Colonic mucosa (tissue), 4 donors: ENCODE measurements at regions not wholly inside any gene's neighbourhood (a gene's known extent, or its start where the extent isn't known, plus 50 kb on each side); places are given as distances from the start of the nearest gene placed in this dataset.

Source experiments
- DNase-seq: peaks from one replicate; pipeline ENCODE4 v3.0.0-alpha.2; 2020
- H3K27ac ChIP-seq: fragments of 200-600 bp; one replicate; pipeline ENCODE4 v1.8.0; 2021
- H3K27me3 ChIP-seq: fragments of 200-600 bp; one replicate; pipeline ENCODE4 v1.8.0; 2021
- H3K36me3 ChIP-seq: fragments of 200-600 bp; one replicate; pipeline ENCODE4 v1.8.0; 2021
- H3K4me1 ChIP-seq: fragments of 200-600 bp; one replicate; pipeline ENCODE4 v1.8.0; 2021; ENCODE audit warnings: mild to moderate bottlenecking
- H3K4me3 ChIP-seq: fragments of 200-600 bp; one replicate; pipeline ENCODE4 v1.8.0; 2021
- H3K9ac ChIP-seq, 2 donors: one replicate each; pipeline ENCODE4 v1.7.0; 2013; ENCODE audit warnings: control low read depth in 2 of 2, low read depth in 2 of 2, low read length in 2 of 2
- H3K9me3 ChIP-seq: fragments of 200-600 bp; one replicate; pipeline ENCODE4 v1.8.0; 2021
- CTCF ChIP-seq: fragments of 200-600 bp; IDR thresholded peaks from one replicate; pipeline ENCODE4 v1.8.0; 2022; ENCODE audit warnings: antibody characterized with exemption, mild to moderate bottlenecking
- intact Hi-C: fragments of 100-400 bp; cut with DNase I; formaldehyde crosslinking; loops from one replicate; pipeline ENCODE4 v1.14.1; 2022
- donor health status: healthy.
- donor health status: DM: no; HTN: no; CAD: no.
- donor health status: DM: no; HTN: no; CAD: no.

- H3K9ac ChIP-seq, result no peak overlapping the region
- no peak for TF ChIP-seq CTCF
- no peak for DNase-seq
- H3K4me1 ChIP-seq, result no peaks in the 10 kb centered on the region
- no peaks in the 10 kb centered on the region for H3K9me3 ChIP-seq
- intact Hi-C loops, result loop anchor here (5.0 kb wide), 1 partner anchor 648 kb away; no protein-coding TSS in a partner anchor
- no peaks in the 10 kb centered on the region for H3K27me3 ChIP-seq
- no peak overlapping the region for H3K27ac ChIP-seq
- H3K36me3 ChIP-seq, result no peaks in the 10 kb centered on the region
- no peak overlapping the region for H3K4me3 ChIP-seq
Measured at GRCh38 chr2:16284941-16285625, 344.7 kb downstream of the MYCN start.

- H3K4me3 ChIP-seq, result no peak overlapping the region
- H3K36me3 ChIP-seq, result no peaks in the 10 kb centered on the region
- DNase-seq, result no peak
- no peaks in the 10 kb centered on the region for H3K9me3 ChIP-seq
- H3K4me1 ChIP-seq, result no peaks in the 10 kb centered on the region
- intact Hi-C loops, result loop anchor here (2.0 kb wide), 1 partner anchor 344 kb away; no protein-coding TSS in a partner anchor
- H3K27ac ChIP-seq, result no peak overlapping the region
- H3K27me3 ChIP-seq, result no peaks in the 10 kb centered on the region
- TF ChIP-seq CTCF, result no peak
- no peak overlapping the region for H3K9ac ChIP-seq
Measured at GRCh38 chr2:16283071-16283850, 342.9 kb downstream of the MYCN start.

- DNase-seq, result no peak
- H3K27ac ChIP-seq, result no peak overlapping the region
- no peaks in the 10 kb centered on the region for H3K27me3 ChIP-seq
- intact Hi-C loops, result loop anchor here (2.0 kb wide), 1 partner anchor 344 kb away; no protein-coding TSS in a partner anchor
- H3K4me3 ChIP-seq, result no peak overlapping the region
- TF ChIP-seq CTCF, result no peak
- no peak overlapping the region for H3K9ac ChIP-seq
- no peaks in the 10 kb centered on the region for H3K36me3 ChIP-seq
- no peaks in the 10 kb centered on the region for H3K4me1 ChIP-seq
- H3K9me3 ChIP-seq, result no peaks in the 10 kb centered on the region
Measured at GRCh38 chr2:16282511-16282910, 342.2 kb downstream of the MYCN start.

GRCh38 chr2:16281451-16282335 is 341.3 kb downstream of the MYCN start:
- Histone ChIP-seq H3K36me3 (no peaks in the 10 kb centered on the region), H3K27me3 (no peaks in the 10 kb centered on the region), H3K27ac (no peak overlapping the region), H3K4me3 (no peak overlapping the region), H3K9me3 (no peaks in the 10 kb centered on the region), H3K4me1 (no peaks in the 10 kb centered on the region), H3K9ac (no peak overlapping the region)
- TF ChIP-seq CTCF, result peak; percentile 44
- no peak for DNase-seq
- intact Hi-C loops, result loop anchor here (2.0 kb wide), 1 partner anchor 343 kb away; no protein-coding TSS in a partner anchor

- intact Hi-C loops, result no loop called here
- DNase-seq, result no peak
- H3K4me1 ChIP-seq, result no peaks in the 10 kb centered on the region
- no peaks in the 10 kb centered on the region for H3K9me3 ChIP-seq
- TF ChIP-seq CTCF, result no peak
- H3K4me3 ChIP-seq, result no peak overlapping the region
- no peaks in the 10 kb centered on the region for H3K36me3 ChIP-seq
- no peaks in the 10 kb centered on the region for H3K27me3 ChIP-seq
- no peak overlapping the region for H3K9ac ChIP-seq
- no peak overlapping the region for H3K27ac ChIP-seq
Measured at GRCh38 chr2:16280081-16280480, 339.7 kb downstream of the MYCN start.
